Endometrium (tissue), 2 donors: ENCODE measurements at regions not wholly inside any gene's neighbourhood (a gene's known extent, or its start where the extent isn't known, plus 50 kb on each side); places are given as distances from the start of the nearest gene placed in this dataset.

Experiments used
- FAIRE-seq: peaks from 2 replicates; lab custom pipeline; 2012; peaks lifted over from hg19 to GRCh38; lab: Jason Lieb, UNC
- donor health status: control.
- donor health status: control.

DNA sequence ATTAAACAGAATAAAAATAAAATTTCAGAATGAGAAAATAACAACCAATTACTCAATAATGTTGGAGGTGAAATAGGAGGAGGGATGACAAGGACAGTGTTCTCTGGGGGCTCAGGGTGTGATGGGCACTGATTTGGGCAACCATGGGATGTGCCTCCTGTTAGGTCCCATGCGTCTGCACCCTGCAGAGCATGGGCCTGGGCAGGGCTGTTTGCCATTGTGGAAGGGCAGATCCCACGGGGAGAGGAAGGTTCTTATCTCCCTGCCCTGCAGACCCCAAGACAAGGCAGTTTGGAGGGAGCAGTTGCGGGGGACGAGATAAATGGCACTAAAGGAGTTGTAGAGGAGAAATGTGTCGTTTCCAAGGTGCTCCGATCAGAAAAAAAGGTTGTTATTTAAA lies 206.3 kb downstream of the THBS2 start:
- FAIRE-seq, result no peak

DNA sequence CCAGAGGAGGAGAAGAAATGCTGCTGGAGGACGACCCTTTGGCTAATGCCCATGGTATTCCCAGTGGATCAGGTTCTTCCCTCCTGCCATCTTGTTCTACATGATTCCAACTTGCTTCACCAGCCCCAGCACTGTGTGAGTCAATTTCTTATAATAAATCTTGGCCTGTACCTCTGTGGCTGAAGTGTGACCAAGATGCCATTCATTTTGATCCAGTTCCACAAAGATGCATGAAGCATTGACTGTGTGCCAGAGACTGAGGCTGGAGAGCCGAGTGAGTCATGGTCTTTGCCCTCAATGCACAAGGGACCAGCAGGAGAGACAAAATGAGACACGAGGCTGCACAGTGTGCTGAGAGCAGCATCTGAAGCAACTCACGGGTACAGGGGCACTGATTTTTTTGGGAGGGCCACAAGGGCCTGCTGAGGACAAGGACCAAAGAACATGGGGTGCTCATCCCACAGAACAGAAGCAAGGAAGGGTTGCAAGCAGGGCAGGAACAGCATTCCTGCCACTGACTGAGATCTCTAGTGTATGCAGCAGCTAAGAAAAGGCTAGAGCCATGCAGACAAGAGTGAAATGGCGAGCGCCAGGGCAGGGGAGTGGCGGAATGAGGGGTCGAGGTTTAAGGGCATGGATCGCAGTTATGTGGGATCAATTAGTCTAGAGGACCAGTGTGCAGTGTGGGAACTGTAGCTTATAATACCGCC lies 207.0 kb downstream of the THBS2 start:
- FAIRE-seq, result no peak

DNA sequence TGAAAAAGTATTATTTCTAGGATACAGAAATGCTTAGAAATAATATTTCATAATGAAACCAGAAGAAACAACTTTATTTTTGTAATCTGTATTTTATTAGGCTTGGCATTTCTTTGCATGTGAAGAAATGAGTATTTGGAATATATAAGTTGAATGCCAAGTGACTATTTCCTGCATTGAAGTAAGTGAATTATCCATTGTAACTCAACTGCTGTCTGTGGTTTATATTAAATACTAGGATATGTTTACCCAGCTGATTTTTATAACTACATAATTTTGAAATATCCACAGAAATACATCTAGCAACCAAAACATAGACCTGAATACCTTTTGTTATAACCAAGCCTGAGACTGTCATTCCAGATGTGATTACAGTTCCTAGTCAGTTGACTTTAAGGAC lies 207.6 kb downstream of the THBS2 start:
- FAIRE-seq, result no peak

DNA sequence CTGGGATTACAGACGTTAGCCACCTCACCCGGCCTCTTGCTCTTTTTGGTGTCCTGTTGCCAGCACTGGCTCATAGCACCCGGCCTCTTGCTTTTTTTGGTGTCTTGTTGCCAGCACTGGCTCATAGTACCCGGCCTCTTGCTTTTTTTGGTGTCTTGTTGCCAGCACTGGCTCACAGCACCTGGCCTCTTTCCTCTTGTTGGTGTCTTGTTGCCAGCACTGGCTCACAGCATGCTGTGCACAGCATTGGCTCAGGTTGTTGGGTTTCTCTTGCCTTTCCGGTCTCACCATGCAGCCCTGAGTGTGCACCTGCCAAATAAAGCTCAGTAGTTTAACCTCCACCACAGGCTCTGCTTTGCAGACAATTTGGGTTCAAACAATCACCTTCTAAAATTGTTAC lies 208.2 kb downstream of the THBS2 start:
- no peak for FAIRE-seq

DNA sequence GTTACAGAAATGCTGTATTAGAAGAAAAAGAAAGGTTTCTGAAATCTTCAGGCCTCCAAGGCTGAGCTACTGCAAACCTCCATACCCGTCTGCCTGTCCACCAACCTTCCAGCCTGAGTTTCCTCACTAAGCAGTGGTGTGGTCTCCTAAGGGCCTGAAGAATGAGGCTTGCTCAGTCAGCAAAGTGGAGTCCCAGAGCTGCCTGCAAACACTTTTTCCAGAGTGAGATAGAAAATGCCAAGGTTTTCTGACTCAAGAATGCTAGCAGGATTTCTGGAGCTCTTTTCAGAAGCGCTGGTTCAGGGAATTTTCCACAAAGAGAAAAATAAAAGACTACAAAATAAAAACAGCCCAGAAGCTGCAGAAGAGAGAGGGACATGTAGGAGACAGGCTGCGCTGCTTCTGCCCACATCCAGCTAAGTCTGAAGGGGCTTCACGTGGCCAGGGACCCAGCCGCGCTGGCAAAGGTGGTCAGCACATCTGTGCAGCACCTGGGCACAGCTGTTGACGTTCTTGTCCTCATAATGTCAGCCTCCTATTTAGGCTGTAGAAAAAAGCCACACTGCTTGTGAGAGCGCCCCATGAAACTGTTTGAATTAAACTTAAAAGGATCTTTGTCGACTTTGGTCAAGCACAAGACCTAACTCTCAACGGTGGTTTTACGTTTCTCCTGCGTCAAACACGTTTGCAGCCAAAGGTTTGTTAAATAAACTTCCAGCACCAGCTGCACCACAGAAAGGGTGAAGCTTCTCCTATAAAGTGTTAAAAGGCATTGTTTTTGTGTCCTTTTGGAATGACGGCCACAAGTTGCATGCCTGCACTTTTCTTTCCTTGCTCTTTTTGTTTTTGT lies 209.0 kb downstream of the THBS2 start:
- no peak for FAIRE-seq

DNA sequence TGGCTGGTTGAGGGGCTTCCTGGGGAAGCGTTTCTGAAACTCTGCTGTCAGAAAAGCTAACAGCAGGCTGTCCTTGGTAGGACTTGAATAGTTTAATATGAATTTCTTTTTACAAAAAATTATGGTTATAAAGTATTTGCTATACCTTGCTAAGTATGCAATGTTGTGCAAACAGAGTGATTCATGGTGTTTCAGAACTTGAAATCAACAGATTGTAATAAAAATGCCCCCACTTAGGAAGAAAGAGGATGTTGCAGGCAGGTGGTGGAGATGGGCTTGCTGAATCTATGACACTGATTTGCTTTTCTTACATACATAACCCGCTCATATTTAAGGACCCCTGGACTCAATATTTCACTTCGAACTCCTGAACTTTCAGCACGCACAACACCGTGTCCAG lies 211.6 kb downstream of the THBS2 start:
- no peak for FAIRE-seq

DNA sequence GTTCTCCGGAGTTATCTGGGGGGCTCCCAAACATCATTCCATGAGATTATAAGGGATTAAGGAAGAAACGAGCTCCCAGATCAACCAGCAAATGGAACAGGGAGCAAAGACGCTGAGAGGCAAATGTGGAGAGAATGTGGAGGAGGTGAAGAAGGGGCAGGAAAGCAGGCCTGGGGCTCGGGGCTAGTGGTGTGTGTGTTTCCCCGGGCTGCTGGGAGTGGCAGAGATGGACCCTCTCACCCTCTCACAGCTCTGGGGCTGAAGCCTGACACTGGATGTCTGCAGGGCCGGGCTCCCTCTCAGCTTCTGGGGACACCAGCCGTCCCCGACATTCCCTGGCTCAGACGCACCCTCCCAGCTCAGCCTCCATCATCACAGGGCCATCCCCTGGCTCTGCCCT lies 212.6 kb downstream of the THBS2 start:
- FAIRE-seq, result no peak

DNA sequence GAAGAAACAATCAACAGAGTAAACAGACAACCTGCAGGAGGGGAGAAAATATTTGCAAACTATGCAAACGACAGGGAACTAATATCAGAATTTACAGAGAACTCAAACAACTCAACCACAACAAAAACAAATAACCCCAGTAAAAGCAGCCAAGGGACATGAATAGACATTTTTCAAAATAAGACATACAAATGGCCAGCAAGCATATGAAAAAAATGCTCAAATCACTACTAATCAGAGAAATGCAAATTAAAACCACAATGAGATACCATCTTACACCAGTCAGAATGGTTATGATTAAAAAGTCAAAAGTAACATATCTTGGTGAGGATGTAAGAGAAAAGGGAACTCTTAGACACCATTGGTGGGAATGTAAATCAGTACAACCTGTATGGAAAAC lies 215.0 kb downstream of the THBS2 start:
- no peak for FAIRE-seq

DNA sequence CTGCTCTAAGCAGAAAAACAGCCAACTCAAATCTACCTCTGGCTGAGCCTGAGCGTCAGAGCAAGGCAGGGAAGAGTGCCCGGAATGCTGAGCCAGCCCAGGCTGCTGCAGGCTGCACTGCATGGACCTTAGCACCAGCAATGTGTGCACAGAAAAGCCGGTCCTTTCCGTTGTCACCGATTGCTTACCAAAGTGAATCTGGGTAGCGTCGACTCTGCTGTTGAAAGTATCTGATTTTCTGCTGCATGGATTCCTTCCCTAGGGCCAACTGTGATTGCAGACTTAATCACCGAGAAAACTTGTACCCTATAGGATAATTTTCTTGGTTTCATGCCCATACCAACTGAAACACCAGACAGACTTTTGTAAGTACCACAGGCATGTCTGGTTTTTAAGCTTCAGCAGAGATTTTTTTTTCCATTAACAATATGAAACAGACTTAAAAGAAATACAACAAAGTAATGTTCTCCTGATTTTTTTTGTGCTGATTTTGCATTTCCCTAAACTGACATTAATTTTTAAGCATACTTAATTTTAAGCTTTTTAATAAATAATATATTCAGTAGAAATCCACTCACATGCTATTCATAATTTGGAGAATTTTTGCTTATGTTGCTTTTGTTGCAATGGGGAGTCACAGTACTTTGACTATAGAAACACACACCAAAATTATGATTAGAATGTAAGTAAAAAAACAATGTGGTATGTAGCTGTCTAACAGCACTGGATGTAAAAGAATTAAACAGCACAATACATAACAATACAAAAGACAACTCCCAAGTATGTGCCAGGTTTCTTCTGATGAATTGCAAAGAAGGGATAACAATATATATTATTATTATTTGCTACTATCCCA lies 218.0 kb downstream of the THBS2 start:
- no peak for FAIRE-seq

DNA sequence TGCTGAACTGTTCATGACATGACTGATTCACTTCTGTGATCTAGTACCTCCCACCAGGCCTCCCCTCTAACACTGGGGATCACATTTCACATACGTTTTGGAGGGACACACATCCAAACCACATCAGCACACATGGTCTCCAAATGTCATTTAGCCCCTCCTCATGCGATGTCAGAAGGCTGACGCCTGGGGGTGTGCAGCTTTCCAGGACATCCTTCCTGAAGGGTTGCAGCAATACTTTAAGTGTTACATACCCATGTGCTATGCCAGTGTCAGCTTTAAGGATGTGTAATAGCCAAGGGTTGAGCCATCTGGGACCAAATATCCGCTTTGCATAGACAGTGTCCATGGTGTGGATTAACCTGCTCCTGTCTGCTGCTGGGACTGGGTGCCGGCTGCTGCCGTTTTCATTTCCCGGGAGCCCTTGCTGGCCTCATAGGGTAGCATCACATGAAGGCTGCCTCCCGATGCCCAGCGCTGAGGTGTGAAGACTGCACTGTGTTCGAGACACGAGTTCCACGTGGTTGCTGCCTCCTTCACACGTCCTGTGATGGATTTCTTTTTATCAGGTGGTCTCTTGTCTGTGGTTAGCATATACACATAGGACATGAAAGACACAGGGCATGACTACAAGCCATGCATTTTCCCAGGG lies 219.0 kb downstream of the THBS2 start:
- no peak for FAIRE-seq

DNA sequence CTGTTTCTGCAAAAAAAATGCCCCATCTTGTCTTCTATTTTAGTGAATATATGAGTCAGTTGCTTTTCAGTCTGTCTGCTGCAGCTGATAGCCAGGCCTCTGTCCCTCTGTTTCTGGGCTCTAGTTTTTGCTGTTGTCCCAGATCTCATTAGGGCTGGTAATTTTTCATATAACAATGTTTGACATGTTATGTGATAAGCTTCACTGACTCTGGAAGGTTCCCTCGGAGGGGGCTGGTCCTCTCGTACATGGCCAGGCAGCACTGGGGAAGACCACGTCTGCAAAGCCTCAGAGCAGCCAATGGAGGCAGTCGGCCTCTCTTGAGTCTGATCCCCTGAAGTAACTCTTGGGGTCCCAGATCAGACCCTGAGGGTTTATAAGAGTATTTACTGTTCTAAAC lies 223.8 kb downstream of the THBS2 start:
- FAIRE-seq, result no peak

DNA sequence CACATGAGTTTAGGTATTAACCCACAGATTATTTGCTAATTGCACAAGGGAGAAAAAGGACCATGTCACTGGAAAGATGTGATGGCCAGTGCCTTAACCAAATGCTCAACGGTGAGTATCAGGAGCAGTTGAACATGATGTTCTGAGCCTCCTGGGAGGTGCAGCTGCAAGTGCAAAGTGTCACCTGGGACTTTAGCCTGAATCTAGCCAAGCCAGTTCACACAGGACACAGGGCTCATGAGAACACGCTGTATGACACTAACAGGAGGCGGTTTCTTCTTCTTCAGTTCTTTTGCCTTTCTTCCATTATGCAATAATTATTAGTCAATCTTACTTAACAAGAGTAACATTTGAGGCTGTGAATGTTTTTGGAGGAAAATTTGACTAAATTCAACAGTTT lies 225.3 kb downstream of the THBS2 start:
- FAIRE-seq, result no peak

DNA sequence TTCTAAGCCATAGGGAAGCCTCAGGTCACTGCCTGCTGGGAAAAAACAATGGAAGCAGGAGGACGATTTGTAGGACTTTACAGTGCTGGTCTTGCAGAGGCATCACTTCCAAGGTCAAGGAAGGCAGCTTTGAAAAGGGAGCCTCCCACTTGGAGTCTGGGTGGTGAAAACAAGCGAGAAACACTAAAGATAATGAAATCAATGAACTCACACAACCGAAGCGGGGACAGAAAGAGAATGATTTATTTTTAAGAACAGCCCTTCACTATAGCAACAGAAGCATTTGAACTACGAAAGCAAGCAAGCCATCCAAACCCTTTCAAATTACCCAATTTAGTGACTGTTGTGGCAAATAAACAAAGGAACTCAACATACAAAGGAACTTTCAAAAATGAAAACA lies 227.5 kb downstream of the THBS2 start:
- FAIRE-seq, result no peak

DNA sequence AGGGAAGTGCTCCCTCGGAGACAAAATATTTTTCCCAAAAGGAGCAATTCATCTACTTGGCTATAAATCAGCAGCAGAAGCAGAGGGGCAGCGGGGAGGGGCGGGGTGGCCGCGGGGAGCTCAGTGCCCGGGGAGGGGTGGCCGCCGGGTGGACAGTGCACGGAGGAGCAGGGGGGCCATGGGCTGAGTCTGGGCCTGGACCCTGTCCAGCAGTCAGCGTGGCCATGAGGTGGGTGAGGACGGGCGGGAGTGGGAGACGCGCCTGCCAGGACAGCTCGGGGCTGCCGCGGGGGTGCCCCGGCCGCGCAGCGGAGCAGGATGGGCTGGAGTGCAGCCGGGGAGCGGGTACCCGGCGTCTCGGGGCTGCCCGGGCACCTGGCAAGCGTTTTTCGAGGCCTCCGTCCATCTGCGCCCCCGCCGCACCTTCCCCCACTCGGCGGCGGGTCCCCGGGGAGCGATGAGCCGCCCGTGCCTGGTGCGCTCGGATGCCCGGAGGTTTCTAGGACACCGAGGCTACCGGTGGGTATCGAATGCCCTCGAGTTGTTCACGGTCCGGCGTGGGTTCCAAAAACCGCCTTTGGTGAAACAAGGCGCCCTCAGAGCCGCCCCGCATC lies 229.5 kb downstream of the THBS2 start:
- no peak for FAIRE-seq

DNA sequence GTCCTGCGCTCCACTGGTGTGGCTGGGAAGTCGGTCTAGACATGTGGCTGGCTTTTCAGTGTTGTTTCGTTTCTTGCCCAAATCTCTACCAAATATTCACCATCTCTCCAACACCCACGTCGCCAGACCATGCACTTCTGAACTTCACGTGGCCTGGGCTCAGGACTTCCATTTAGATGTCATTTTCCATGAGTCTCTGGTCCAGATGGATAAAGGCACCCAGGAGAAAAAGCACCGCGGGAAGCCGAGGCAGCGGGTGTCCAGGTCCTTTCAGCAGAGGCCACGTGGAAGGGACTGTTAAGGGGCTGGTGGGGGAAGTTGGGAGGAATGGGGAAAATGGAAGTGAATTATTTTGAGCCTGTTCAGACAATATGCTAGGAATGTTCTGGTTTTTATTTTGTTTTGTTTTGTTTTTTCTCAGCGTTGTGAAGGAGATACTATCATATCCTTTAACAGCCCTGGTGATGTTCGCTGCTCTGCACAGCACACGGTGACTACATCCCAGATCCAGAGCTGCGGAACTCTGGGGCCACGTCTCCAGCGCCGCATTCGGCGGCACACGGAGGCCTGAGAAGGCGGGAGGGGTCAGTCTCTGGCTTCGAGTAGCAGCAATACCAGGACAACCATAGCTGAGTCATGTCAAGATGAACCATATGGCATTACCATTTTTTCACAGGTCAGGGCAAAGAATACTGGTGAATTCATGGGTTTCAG lies 230.3 kb downstream of the THBS2 start:
- FAIRE-seq, result peak; percentile 68

DNA sequence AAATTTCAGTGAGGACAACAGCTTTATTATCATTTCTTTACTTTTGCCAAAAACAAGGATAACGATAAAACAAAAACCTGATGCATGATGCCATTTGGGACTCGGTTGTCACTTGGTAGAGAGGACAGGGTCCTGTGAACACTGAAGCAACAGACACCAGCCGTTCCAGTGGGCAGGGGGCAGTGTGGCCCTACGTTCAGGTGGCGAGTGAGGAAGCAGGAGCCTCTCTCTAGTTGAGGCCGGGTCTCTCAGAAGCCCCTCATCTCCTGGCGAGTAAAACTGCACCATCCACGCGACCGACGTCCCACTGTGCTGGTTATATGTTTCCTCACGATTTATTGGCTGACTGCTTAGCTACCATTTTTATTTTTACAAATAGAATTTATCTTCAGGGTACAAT lies 231.6 kb downstream of the THBS2 start:
- FAIRE-seq, result no peak

DNA sequence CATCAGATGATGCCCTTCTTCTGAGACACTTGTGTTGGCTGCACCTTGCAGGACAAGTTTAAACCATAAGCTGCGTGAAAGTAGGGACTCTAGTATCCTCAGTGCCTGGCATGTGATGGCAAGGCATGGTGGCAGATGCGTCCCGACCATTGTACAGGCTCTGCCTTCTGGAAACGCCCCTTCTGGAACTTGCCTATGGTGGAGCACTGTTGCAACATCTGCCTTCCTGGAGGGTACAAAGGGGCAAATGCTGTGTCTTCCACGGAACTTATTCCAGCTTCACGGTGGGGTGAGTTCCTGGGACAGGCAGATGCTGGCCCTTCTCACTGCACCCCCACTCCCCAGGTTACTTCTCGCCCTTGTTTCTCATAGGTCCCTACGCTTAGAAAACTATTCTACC lies 232.8 kb downstream of the THBS2 start:
- no peak for FAIRE-seq

DNA sequence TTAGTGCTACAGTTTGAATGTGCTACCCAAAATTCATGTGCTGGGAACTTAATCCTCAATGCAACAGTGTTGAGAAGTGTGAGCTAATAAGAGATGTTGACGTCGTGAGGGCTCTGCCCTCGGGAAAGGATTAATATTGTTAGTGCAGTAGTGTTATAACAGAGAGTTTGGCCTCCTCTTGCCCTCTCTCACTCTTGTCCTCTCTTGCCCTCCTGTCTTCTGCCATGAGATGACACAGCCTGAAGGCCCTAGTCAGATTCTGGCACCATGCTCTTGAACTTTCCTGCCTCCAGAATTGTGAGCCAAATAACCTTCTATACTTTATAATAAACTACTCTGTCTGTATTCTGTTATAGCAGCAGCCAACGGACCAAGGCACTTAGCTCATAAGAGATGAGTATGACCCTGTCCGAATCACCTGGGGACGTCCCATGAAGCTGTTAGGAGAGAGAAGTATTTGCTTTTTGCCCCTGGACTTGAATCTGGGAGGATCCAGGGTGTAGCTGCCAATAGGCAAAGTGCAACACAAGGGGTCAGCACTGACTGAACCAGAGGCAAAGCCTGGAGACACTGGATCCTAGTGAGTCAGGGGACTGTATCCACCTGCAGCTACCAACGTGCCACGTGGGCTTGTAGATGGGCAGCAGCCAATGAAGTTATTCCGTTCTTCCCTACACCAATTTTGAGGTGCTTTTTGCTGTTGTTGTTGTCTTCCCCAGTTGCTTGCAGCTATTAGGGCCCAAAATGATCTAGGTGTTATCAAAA lies 233.7 kb downstream of the THBS2 start:
- no peak for FAIRE-seq

DNA sequence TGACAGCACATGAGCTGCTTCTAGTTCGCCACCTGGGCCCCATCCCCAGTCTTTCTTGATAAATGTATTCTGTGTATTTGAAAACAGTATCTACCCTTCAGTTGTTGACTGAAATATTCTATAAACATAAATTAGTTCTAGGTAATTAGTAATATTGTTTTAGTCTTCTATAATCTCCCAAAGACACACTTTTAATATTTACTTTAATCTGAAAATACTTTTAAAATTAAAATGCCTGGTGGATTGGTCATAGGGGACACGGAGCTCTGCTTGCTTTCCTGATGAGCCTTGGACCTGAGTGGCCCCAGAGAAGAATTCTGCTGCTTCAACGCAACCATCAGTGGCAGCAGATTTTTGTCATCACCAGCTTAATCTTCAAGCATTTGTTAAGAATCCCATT lies 234.5 kb downstream of the THBS2 start:
- FAIRE-seq, result no peak

DNA sequence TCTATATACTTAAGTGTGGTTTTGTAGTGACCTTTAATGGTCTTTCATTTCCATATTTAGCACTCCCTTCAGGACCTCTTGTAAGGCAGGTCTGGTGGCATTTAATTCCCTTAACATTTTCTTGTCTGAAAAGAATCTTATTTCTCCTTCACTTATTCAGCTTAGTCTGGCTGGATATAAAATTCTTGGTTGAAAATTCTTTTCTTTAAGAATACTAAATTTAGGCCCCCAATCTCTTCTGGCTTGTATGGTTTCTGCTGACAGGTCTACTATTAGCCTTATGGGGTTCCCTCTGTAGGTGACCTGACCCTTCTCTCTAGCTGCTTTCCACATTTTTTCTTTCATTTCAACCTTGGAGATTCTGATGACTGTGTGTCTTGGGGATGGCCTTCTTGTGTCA lies 236.9 kb downstream of the THBS2 start:
- FAIRE-seq, result no peak
